B cell (primary cell): ENCODE measurements at regions not wholly inside any gene's neighbourhood (a gene's known extent, or its start where the extent isn't known, plus 50 kb on each side); places are given as distances from the start of the nearest gene placed in this dataset.
A peak's percentile ranks its signal among the peaks of the same experiment; 100 is the strongest.

Experiments used
- ATAC-seq: fragments of 200-7000 bp; cut with Tn5 transposase; one replicate; pipeline ENCODE4 v1.10.0; 2021; ENCODE audit warnings: low read depth, mild to moderate bottlenecking, moderate number of reproducible peaks, moderate library complexity
- CTCF ChIA-PET: fragments of 350-600 bp; sonication (Branson Sonifier 250); formaldehyde crosslinking; loops from one replicate; lab custom pipeline; 2021; ENCODE audit warnings: antibody characterized with exemption, inconsistent platforms; lab: Charles Lee
- POLR2A ChIA-PET: fragments of 350-600 bp; sonication (Branson Sonifier 250); formaldehyde crosslinking; loops from one replicate; lab custom pipeline; 2021; ENCODE audit warnings: antibody characterized with exemption; lab: Charles Lee
- DNase-seq: peaks from one replicate; pipeline ENCODE4 v3.0.0; 2013
- H2AFZ ChIP-seq: 2 replicates; pipeline ENCODE4 v1.6.1; 2012; ENCODE audit warnings: mild to moderate bottlenecking, low read depth, low read length; ENCODE audit not compliant: insufficient read depth, poor library complexity, severe bottlenecking
- H3K27ac ChIP-seq, 2 donors: 1 replicate in 1 of 2; 2 replicates in 1 of 2; pipeline ENCODE4 v1.5.1; 2012 to 2013; ENCODE audit warnings: low read length in 2 of 2, mild to moderate bottlenecking in 2 of 2, moderate library complexity in 1 of 2
- H3K27me3 ChIP-seq, 4 experiments: fragments of 200-600 bp in 1 of 4; sonication (generic) in 1 of 4; replicated peaks in 1 of 4; 1 replicate in 2 of 4; 2 replicates in 2 of 4; pipeline versions ENCODE4 v1.6.1 to v1.7.0; 2013 to 2016; ENCODE audit warnings: low read length in 3 of 4, mild to moderate bottlenecking in 2 of 4, mixed read lengths in 1 of 4, moderate library complexity in 1 of 4; ENCODE audit not compliant: insufficient read depth in 4 of 4, control insufficient read depth in 3 of 4; ENCODE audit errors: control extremely low read depth in 1 of 4
- H3K36me3 ChIP-seq, 2 experiments: replicated peaks in 1 of 2; 1 replicate in 1 of 2; 2 replicates in 1 of 2; pipeline versions ENCODE4 v1.6.1 to v1.7.1; 2013; ENCODE audit warnings: low read length in 1 of 2; ENCODE audit not compliant: insufficient read depth in 2 of 2, control insufficient read depth in 1 of 2; ENCODE audit errors: control extremely low read depth in 1 of 2, extremely low read depth in 1 of 2
- H3K4me1 ChIP-seq, 2 donors: fragments of 200-600 bp in 1 of 2; sonication (generic) in 1 of 2; 1 replicate in 1 of 2; 2 replicates in 1 of 2; pipeline versions ENCODE4 v1.5.1 to v1.6.1; 2013 to 2017; ENCODE audit warnings: low read length in 2 of 2; ENCODE audit not compliant: control insufficient read depth in 2 of 2, insufficient read depth in 2 of 2
- H3K4me2 ChIP-seq: replicated peaks from 2 replicates; pipeline ENCODE3; 2012; ENCODE audit warnings: mild to moderate bottlenecking, low read depth, low read length; ENCODE audit not compliant: poor library complexity, severe bottlenecking
- H3K4me3 ChIP-seq, 5 experiments: fragments of 200-600 bp in 1 of 5; sonication (generic) in 1 of 5; 1 replicate in 3 of 5; 2 replicates in 2 of 5; pipeline versions ENCODE4 v1.5.1 to v1.7.0; 2011 to 2016; ENCODE audit warnings: low read length in 4 of 5, mild to moderate bottlenecking in 4 of 5, low read depth in 2 of 5, control low read depth in 1 of 5, moderate library complexity in 1 of 5; ENCODE audit not compliant: insufficient read depth in 1 of 5; ENCODE audit errors: control extremely low read depth in 1 of 5, extremely low read depth in 1 of 5
- H3K79me2 ChIP-seq: fragments of 200-600 bp; sonication (generic); one replicate; pipeline ENCODE4 v1.6.0; 2016; ENCODE audit warnings: low read length; ENCODE audit not compliant: control insufficient read depth, insufficient read depth
- H3K9ac ChIP-seq: fragments of 200-600 bp; sonication (generic); 2 replicates; pipeline ENCODE4 v1.6.1; 2017; ENCODE audit warnings: mild to moderate bottlenecking, low read length, moderate library complexity
- H3K9me3 ChIP-seq, 3 donors: one replicate each; pipeline versions ENCODE4 v1.6.1 to v1.7.1; 2013; ENCODE audit warnings: low read length in 2 of 3; ENCODE audit not compliant: control insufficient read depth in 2 of 3, insufficient read depth in 1 of 3; ENCODE audit errors: control extremely low read depth in 1 of 3
- H4K20me1 ChIP-seq: 2 replicates; pipeline ENCODE4 v1.6.0; 2012; ENCODE audit warnings: mild to moderate bottlenecking, low read length; ENCODE audit not compliant: insufficient read depth, control insufficient read depth, poor library complexity, severe bottlenecking
- H3K27ac Mint-ChIP-seq: one replicate; pipeline ENCODE4 v1.8.0; 2021; ENCODE audit warnings: mixed read lengths
- H3K27me3 Mint-ChIP-seq: one replicate; pipeline ENCODE4 v1.8.0; 2021; ENCODE audit warnings: mixed read lengths
- H3K4me1 Mint-ChIP-seq: one replicate; pipeline ENCODE4 v1.8.0; 2021; ENCODE audit warnings: mixed read lengths
- H3K4me3 Mint-ChIP-seq: one replicate; pipeline ENCODE4 v1.8.0; 2021; ENCODE audit warnings: mixed read lengths
- H3K9me3 Mint-ChIP-seq: one replicate; pipeline ENCODE4 v1.8.0; 2022; ENCODE audit warnings: mixed read lengths; ENCODE audit not compliant: insufficient read depth
- CTCF ChIP-seq: fragments of 200-600 bp; IDR thresholded peaks from one replicate; pipeline ENCODE4 v1.8.0; 2022; ENCODE audit warnings: antibody characterized with exemption, mild to moderate bottlenecking
- EZH2 ChIP-seq: IDR thresholded peaks from 2 replicates; pipeline ENCODE4 v1.6.1; 2012; ENCODE audit warnings: borderline replicate concordance, low read depth, mild to moderate bottlenecking, moderate library complexity, low read length; ENCODE audit not compliant: insufficient read depth, poor library complexity, severe bottlenecking
- WGBS: methylation state at CpG from one replicate; pipeline ENCODE4 v1.1.5; 2013; ENCODE audit warnings: missing lambda C conversion rate; ENCODE audit not compliant: insufficient coverage; 5-methylcytosine and 5-hydroxymethylcytosine counted together
- intact Hi-C: fragments of 100-400 bp; cut with micrococcal nuclease; formaldehyde crosslinking; loops from one replicate; pipeline ENCODE4 v1.10.0; 2022

GRCh38 chrX:106404512-106404911 lies 207.3 kb upstream of the RADX start:
- Histone ChIP-seq H3K9ac (no peak overlapping the region), H3K79me2 (no peaks in the 10 kb centered on the region), H3K4me2 (no peak overlapping the region), H3K9me3 (no peaks in the 10 kb centered on the region), H3K27ac (no peak overlapping the region), H3K36me3 (no peaks in the 10 kb centered on the region), H3K4me1 (no peaks in the 10 kb centered on the region), H4K20me1 (no peaks in the 10 kb centered on the region), H3K4me3 (no peak overlapping the region), H3K27me3 (no peaks in the 10 kb centered on the region), H2AFZ (no peak overlapping the region)
- ChIA-PET CTCF (no interaction called here), POLR2A (no interaction called here)
- Mint-ChIP-seq H3K4me1 (no peaks in the 10 kb centered on the region), H3K27ac (no peak overlapping the region), H3K4me3 (no peak overlapping the region), H3K27me3 (no peaks in the 10 kb centered on the region), H3K9me3 (no peaks in the 10 kb centered on the region)
- DNase-seq: no peak
- TF ChIP-seq EZH2 (no peak), CTCF (no peak)
- no peak for ATAC-seq
- intact Hi-C loops: no loop called here
- no CpG with 5 or more reads among the region's 1 CpG for WGBS

GRCh38 chrX:106415276-106415895 lies 196.4 kb upstream of the RADX start:
- Histone ChIP-seq H3K27me3 (no peaks in the 10 kb centered on the region), H3K79me2 (no peaks in the 10 kb centered on the region), H2AFZ (peak overlapping the region; percentile 6), H3K4me2 (no peak overlapping the region), H3K9me3 (no peaks in the 10 kb centered on the region), H3K4me1 (no peaks in the 10 kb centered on the region), H3K9ac (no peak overlapping the region), H4K20me1 (no peaks in the 10 kb centered on the region), H3K36me3 (no peaks in the 10 kb centered on the region), H3K27ac (no peak overlapping the region), H3K4me3 (no peak overlapping the region)
- no CpG with 5 or more reads among the region's 2 CpGs for WGBS
- ATAC-seq: no peak
- intact Hi-C loops: no loop called here
- ChIA-PET POLR2A (no interaction called here), CTCF (interaction anchor here (0.7 to 1.4 kb wide), 3 partner anchors 9 to 1659 kb away, joined by 3 to 5 read pairs (median 3); no protein-coding TSS in a partner anchor)
- peak; percentile 9 for DNase-seq
- H3K4me1 Mint-ChIP-seq: no peaks in the 10 kb centered on the region
- TF ChIP-seq EZH2: no peak
- TF ChIP-seq CTCF: peak; percentile 69
- no peaks in the 10 kb centered on the region for H3K27me3 Mint-ChIP-seq
- H3K4me3 Mint-ChIP-seq: no peak overlapping the region
- H3K27ac Mint-ChIP-seq: no peak overlapping the region
- no peaks in the 10 kb centered on the region for H3K9me3 Mint-ChIP-seq
